Panc1 (cell line): ENCODE measurements at regions not wholly inside any gene's neighbourhood (a gene's known extent, or its start where the extent isn't known, plus 50 kb on each side); places are given as distances from the start of the nearest gene placed in this dataset.

Source experiments
- CTCF ChIP-seq: fragments of 450-650 bp; IDR thresholded peaks from 2 replicates; pipeline ENCODE4 v1.5.1; 2017; ENCODE audit warnings: mild to moderate bottlenecking
- POLR2AphosphoS5 ChIP-seq: IDR thresholded peaks from 2 replicates; pipeline ENCODE4 v1.6.1; 2012; ENCODE audit warnings: mild to moderate bottlenecking, low read depth, low read length, moderate library complexity
- REST ChIP-seq, 2 experiments: IDR thresholded peaks; 2 replicates each; pipeline ENCODE4 v1.6.1; 2011 to 2012; ENCODE audit warnings: low read depth in 2 of 2, control low read depth in 1 of 2, low read length in 1 of 2, mild to moderate bottlenecking in 1 of 2, moderate library complexity in 1 of 2; ENCODE audit not compliant: insufficient read depth in 1 of 2
- SIN3A ChIP-seq: IDR thresholded peaks from 2 replicates; pipeline ENCODE4 v1.6.1; 2012; ENCODE audit warnings: low read depth, mild to moderate bottlenecking, low read length, moderate library complexity, borderline replicate concordance; ENCODE audit not compliant: insufficient read depth

GRCh38 chr5:2376486-2376885 lies 375.0 kb downstream of the IRX2 start:
- no peak for TF ChIP-seq CTCF
- TF ChIP-seq POLR2AphosphoS5 = no peak
- TF ChIP-seq REST (IDR thresholded peaks at IDR 0.05; ENCODE audit: insufficient read depth in 1 of 2, low read depth in 2 of 2, low read length in 1 of 2) = no peak
- no peak for TF ChIP-seq SIN3A
